Activated naive CD4-positive, alpha-beta T cell treated with Interleukin-2 at 50 U/mL for 16 hours (primary cell): ENCODE measurements at regions not wholly inside any gene's neighbourhood (a gene's known extent, or its start where the extent isn't known, plus 50 kb on each side); places are given as distances from the start of the nearest gene placed in this dataset.

Experiments
- DNase-seq: peaks from one replicate; pipeline ENCODE4 v3.0.0-alpha.2; 2020

GRCh38 chr5:24805230-24805629, 160.5 kb upstream of the CDH10 start:
- DNase-seq: no peak

GRCh38 chr5:24804221-24804681, 159.5 kb upstream of the CDH10 start:
- no peak for DNase-seq

- no peak for DNase-seq
These were observed 146.5 kb upstream of the CDH10 start for GRCh38 chr5:24791326-24791725.

- DNase-seq: no peak
These were observed 145.0 kb upstream of the CDH10 start for GRCh38 chr5:24789611-24790351.

GRCh38 chr5:24788829-24789514, 144.2 kb upstream of the CDH10 start:
- DNase-seq: no peak

- no peak for DNase-seq
These were observed 141.3 kb upstream of the CDH10 start for GRCh38 chr5:24786108-24786507.

GRCh38 chr5:24783596-24783995, 138.8 kb upstream of the CDH10 start:
- DNase-seq: no peak

GRCh38 chr5:24777392-24777791, 132.6 kb upstream of the CDH10 start:
- DNase-seq: no peak

GRCh38 chr5:24773261-24773660, 128.5 kb upstream of the CDH10 start:
- no peak for DNase-seq

- DNase-seq: no peak
These were observed 122.3 kb upstream of the CDH10 start for GRCh38 chr5:24767086-24767485.

GRCh38 chr5:24765219-24765618, 120.4 kb upstream of the CDH10 start:
- no peak for DNase-seq

GRCh38 chr5:24750355-24750754, 105.6 kb upstream of the CDH10 start:
- DNase-seq: no peak

GRCh38 chr5:24749701-24750100, 104.9 kb upstream of the CDH10 start:
- DNase-seq: no peak

GRCh38 chr5:24747327-24747726, 102.5 kb upstream of the CDH10 start:
- DNase-seq: no peak

GRCh38 chr5:24742334-24742733, 97.6 kb upstream of the CDH10 start:
- DNase-seq: no peak

- DNase-seq: no peak
These were observed 92.4 kb upstream of the CDH10 start for GRCh38 chr5:24737163-24737562.

- no peak for DNase-seq
These were observed 90.5 kb upstream of the CDH10 start for GRCh38 chr5:24735284-24735683.

- no peak for DNase-seq
These were observed 87.4 kb upstream of the CDH10 start for GRCh38 chr5:24732184-24732583.

GRCh38 chr5:24720743-24721142, 76.0 kb upstream of the CDH10 start:
- DNase-seq: no peak

- no peak for DNase-seq
These were observed 70.0 kb upstream of the CDH10 start for GRCh38 chr5:24714746-24715145.

GRCh38 chr5:24712947-24713346, 68.2 kb upstream of the CDH10 start:
- DNase-seq: no peak

- no peak for DNase-seq
These were observed 67.3 kb upstream of the CDH10 start for GRCh38 chr5:24712047-24712446.

- DNase-seq: no peak
These were observed 59.2 kb upstream of the CDH10 start for GRCh38 chr5:24703934-24704333.
